Skeletal muscle satellite cell (primary cell): ENCODE measurements at regions not wholly inside any gene's neighbourhood (a gene's known extent, or its start where the extent isn't known, plus 50 kb on each side); places are given as distances from the start of the nearest gene placed in this dataset.
"Not testable (repeated sequence)": the region's sequence is repeated elsewhere in the genome, so short reads cannot be mapped to it uniquely, and the experiment has no call there.

ENCODE experiments used
- H3K27me3 ChIP-seq: 2 replicates; pipeline ENCODE4 v1.7.0; 2013; ENCODE audit warnings: low read length; ENCODE audit not compliant: control insufficient read depth, insufficient read depth
- H3K36me3 ChIP-seq: 2 replicates; pipeline ENCODE4 v1.7.0; 2013; ENCODE audit warnings: mild to moderate bottlenecking, control low read depth, low read length; ENCODE audit not compliant: insufficient read depth
- H3K4me1 ChIP-seq: 2 replicates; pipeline ENCODE4 v1.7.0; 2013; ENCODE audit warnings: low read length; ENCODE audit not compliant: control insufficient read depth, insufficient read depth
- H3K4me2 ChIP-seq: 2 replicates; pipeline ENCODE4 v1.7.0; 2013; ENCODE audit warnings: mild to moderate bottlenecking, low read length
- H3K4me3 ChIP-seq: 2 replicates; pipeline ENCODE4 v1.7.0; 2013; ENCODE audit warnings: low read length
- H3K9ac ChIP-seq: 2 replicates; pipeline ENCODE4 v1.7.0; 2013; ENCODE audit warnings: mild to moderate bottlenecking, low read depth, low read length, moderate library complexity
- H3K9me3 ChIP-seq: replicated peaks from 2 replicates; pipeline ENCODE4 v1.7.0; 2013; ENCODE audit warnings: mild to moderate bottlenecking, control low read depth, low read length

GRCh38 chr2:222351035-222351434, 52.2 kb upstream of the PAX3 start:
- no peaks in the 10 kb centered on the region for H3K9me3 ChIP-seq
- no peak overlapping the region for H3K4me3 ChIP-seq
- H3K4me1 ChIP-seq: no peaks in the 10 kb centered on the region
- H3K4me2 ChIP-seq: no peak overlapping the region
- H3K36me3 ChIP-seq: no peaks in the 10 kb centered on the region
- peaks cover 5% of the 10 kb centered on the region for H3K27me3 ChIP-seq
- no peak overlapping the region for H3K9ac ChIP-seq

- Histone ChIP-seq H3K9ac (no peak overlapping the region), H3K9me3 (no peaks in the 10 kb centered on the region), H3K4me1 (no peaks in the 10 kb centered on the region), H3K4me3 (no peak overlapping the region), H3K4me2 (no peak overlapping the region), H3K27me3 (no peaks in the 10 kb centered on the region), H3K36me3 (no peaks in the 10 kb centered on the region)
Observed at GRCh38 chr2:222352981-222353380, 54.2 kb upstream of the PAX3 start.

- Histone ChIP-seq H3K4me3 (no peak overlapping the region), H3K36me3 (no peaks in the 10 kb centered on the region), H3K4me2 (no peak overlapping the region), H3K4me1 (peaks cover 1% of the 10 kb centered on the region), H3K9me3 (no peaks in the 10 kb centered on the region), H3K27me3 (no peaks in the 10 kb centered on the region), H3K9ac (no peak overlapping the region)
Observed at GRCh38 chr2:222353993-222354392, 55.2 kb upstream of the PAX3 start.

- H3K4me3 ChIP-seq: no peak overlapping the region
- H3K27me3 ChIP-seq: no peaks in the 10 kb centered on the region
- no peaks in the 10 kb centered on the region for H3K36me3 ChIP-seq
- no peak overlapping the region for H3K4me2 ChIP-seq
- no peak overlapping the region for H3K9ac ChIP-seq
- peaks cover 4% of the 10 kb centered on the region for H3K4me1 ChIP-seq
- no peaks in the 10 kb centered on the region for H3K9me3 ChIP-seq
Observed at GRCh38 chr2:222355860-222356259, 57.1 kb upstream of the PAX3 start.

GRCh38 chr2:222357930-222358329, 59.1 kb upstream of the PAX3 start:
- H3K9me3 ChIP-seq: no peaks in the 10 kb centered on the region
- peaks cover 4% of the 10 kb centered on the region for H3K4me1 ChIP-seq
- no peak overlapping the region for H3K9ac ChIP-seq
- H3K4me3 ChIP-seq: no peak overlapping the region
- no peak overlapping the region for H3K4me2 ChIP-seq
- H3K27me3 ChIP-seq: no peaks in the 10 kb centered on the region
- no peaks in the 10 kb centered on the region for H3K36me3 ChIP-seq

GRCh38 chr2:222358876-222359275, 60.1 kb upstream of the PAX3 start:
- peaks cover 4% of the 10 kb centered on the region for H3K4me1 ChIP-seq
- H3K4me3 ChIP-seq: no peak overlapping the region
- H3K9me3 ChIP-seq: no peaks in the 10 kb centered on the region
- no peak overlapping the region for H3K4me2 ChIP-seq
- H3K36me3 ChIP-seq: no peaks in the 10 kb centered on the region
- H3K27me3 ChIP-seq: no peaks in the 10 kb centered on the region
- no peak overlapping the region for H3K9ac ChIP-seq

- H3K9me3 ChIP-seq: no peaks in the 10 kb centered on the region
- H3K9ac ChIP-seq: no peak overlapping the region
- no peak overlapping the region for H3K4me2 ChIP-seq
- no peaks in the 10 kb centered on the region for H3K27me3 ChIP-seq
- peaks cover 11% of the 10 kb centered on the region for H3K4me1 ChIP-seq
- H3K4me3 ChIP-seq: no peak overlapping the region
- no peaks in the 10 kb centered on the region for H3K36me3 ChIP-seq
Observed at GRCh38 chr2:222360146-222360545, 61.3 kb upstream of the PAX3 start.

GRCh38 chr2:222360997-222361396, 62.2 kb upstream of the PAX3 start:
- no peak overlapping the region for H3K4me2 ChIP-seq
- H3K9ac ChIP-seq: no peak overlapping the region
- H3K4me1 ChIP-seq: peaks cover 11% of the 10 kb centered on the region
- H3K36me3 ChIP-seq: no peaks in the 10 kb centered on the region
- H3K4me3 ChIP-seq: no peak overlapping the region
- no peaks in the 10 kb centered on the region for H3K9me3 ChIP-seq
- H3K27me3 ChIP-seq: no peaks in the 10 kb centered on the region

GRCh38 chr2:222361787-222362186, 62.6 kb upstream of the SGPP2 start:
- Histone ChIP-seq H3K36me3 (no peaks in the 10 kb centered on the region), H3K4me3 (no peak overlapping the region), H3K4me1 (peaks cover 11% of the 10 kb centered on the region), H3K9me3 (no peaks in the 10 kb centered on the region), H3K9ac (no peak overlapping the region), H3K4me2 (no peak overlapping the region), H3K27me3 (no peaks in the 10 kb centered on the region)

- H3K9ac ChIP-seq: no peak overlapping the region
- no peak overlapping the region for H3K4me2 ChIP-seq
- no peaks in the 10 kb centered on the region for H3K9me3 ChIP-seq
- no peak overlapping the region for H3K4me3 ChIP-seq
- no peaks in the 10 kb centered on the region for H3K36me3 ChIP-seq
- H3K27me3 ChIP-seq: no peaks in the 10 kb centered on the region
- peaks cover 11% of the 10 kb centered on the region for H3K4me1 ChIP-seq
Observed at GRCh38 chr2:222362336-222362735, 62.0 kb upstream of the SGPP2 start.

GRCh38 chr2:222364285-222364895, 60.0 kb upstream of the SGPP2 start:
- Histone ChIP-seq H3K27me3 (no peaks in the 10 kb centered on the region), H3K36me3 (no peaks in the 10 kb centered on the region), H3K9ac (no peak overlapping the region), H3K4me3 (no peak overlapping the region), H3K4me1 (peaks cover 7% of the 10 kb centered on the region), H3K4me2 (peak overlapping the region; percentile 22), H3K9me3 (peaks cover 1% of the 10 kb centered on the region)

GRCh38 chr2:222368280-222368679, 56.1 kb upstream of the SGPP2 start:
- H3K9me3 ChIP-seq, H3K36me3 ChIP-seq, H3K9ac ChIP-seq, H3K4me3 ChIP-seq, H3K27me3 ChIP-seq, H3K4me1 ChIP-seq, H3K4me2 ChIP-seq: not testable (repeated sequence)
